GM12865 (cell line): ENCODE measurements at regions not wholly inside any gene's neighbourhood (a gene's known extent, or its start where the extent isn't known, plus 50 kb on each side); places are given as distances from the start of the nearest gene placed in this dataset.

ENCODE experiments used
- DNase-seq: peaks from one replicate; pipeline ENCODE4 v3.0.0; 2010; ENCODE audit warnings: low read depth
- H3K4me3 ChIP-seq: 2 replicates; pipeline ENCODE4 v1.5.1; 2011; ENCODE audit warnings: mild to moderate bottlenecking, low read depth, low read length, control low read depth
- TF ChIP-seq, protein P1 (sequence below): IDR thresholded peaks from 2 replicates; pipeline ENCODE4 v1.5.1; 2011; ENCODE audit warnings: low read length, control low read depth, low read depth, inconsistent platforms; ENCODE audit not compliant: insufficient read depth; ENCODE audit errors: missing control alignments

DNA sequence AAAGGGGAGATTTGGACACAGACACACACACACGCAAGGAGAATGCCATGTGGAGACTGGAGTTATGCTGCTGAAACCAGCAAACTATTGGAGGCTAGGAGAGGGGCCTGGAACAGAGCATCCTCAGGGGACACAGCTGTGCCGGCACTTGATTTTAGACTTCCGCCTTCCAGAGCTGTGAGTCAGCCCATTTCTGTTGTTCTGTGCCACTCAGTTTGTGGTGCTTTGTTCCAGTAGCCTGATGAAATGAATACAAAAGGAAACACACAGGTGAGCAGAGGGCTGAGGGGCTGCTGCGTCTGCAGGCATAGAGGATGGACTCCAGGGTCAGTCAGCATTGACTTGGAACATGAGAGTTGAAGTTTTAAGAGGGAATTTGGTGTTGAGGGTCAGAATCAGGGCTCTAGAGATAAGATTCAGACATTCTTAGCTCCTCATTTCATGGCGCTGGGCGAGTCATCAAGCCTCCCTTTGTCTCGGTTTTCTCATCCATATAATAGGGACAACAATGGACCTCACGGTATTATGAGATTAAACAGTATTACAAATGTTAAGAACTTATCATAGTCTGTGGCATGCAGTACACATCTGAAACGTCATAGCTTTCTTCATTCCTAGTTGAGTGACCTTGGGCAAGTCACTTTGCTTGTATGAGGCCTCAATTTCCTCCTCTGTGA lies 191.0 kb downstream of the MIAT start:
- no peak for DNase-seq
- TF ChIP-seq, protein P1, sequence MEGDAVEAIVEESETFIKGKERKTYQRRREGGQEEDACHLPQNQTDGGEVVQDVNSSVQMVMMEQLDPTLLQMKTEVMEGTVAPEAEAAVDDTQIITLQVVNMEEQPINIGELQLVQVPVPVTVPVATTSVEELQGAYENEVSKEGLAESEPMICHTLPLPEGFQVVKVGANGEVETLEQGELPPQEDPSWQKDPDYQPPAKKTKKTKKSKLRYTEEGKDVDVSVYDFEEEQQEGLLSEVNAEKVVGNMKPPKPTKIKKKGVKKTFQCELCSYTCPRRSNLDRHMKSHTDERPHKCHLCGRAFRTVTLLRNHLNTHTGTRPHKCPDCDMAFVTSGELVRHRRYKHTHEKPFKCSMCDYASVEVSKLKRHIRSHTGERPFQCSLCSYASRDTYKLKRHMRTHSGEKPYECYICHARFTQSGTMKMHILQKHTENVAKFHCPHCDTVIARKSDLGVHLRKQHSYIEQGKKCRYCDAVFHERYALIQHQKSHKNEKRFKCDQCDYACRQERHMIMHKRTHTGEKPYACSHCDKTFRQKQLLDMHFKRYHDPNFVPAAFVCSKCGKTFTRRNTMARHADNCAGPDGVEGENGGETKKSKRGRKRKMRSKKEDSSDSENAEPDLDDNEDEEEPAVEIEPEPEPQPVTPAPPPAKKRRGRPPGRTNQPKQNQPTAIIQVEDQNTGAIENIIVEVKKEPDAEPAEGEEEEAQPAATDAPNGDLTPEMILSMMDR, result no peak
- no peak overlapping the region for H3K4me3 ChIP-seq

DNA sequence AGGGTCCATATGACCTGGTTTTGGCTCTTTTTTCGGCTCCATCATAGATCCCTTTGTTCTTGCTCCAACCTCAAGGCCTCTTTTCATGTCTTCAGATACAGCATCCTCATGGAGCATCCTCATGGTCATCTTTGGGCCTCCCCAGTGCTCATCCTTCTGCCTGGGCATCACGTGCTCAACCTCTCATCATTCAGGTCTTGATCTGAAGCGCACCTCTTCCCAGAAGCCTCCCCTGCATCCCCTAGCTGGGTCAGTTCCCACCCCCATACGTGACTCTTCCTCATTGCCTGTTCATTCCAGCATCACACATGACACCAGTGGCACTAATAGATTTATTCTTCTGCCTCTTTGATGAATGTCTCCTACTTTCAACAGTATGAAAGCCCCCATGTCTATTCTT lies 192.2 kb downstream of the MIAT start:
- TF ChIP-seq, protein P1, result no peak
- no peak for DNase-seq
- H3K4me3 ChIP-seq, result no peak overlapping the region

DNA sequence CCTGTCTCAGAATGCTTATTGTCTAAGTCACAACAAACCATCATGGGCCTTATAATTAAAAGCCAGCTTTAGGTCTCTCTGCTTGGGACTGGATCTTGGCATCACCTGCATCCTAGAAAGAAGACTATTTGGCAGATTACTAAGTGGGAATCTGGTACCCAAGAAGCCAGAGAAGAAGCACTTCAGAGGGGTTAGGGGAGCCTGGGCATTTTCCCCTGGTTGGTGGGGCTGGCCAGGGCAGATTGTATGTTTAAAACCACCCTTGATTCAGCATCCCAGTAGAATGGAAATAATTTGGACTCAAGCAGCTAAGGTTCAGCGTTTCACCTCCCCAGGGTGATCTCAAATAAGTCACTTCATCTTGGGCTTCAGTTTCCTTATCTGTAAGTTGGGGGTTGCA lies 193.7 kb downstream of the MIAT start:
- TF ChIP-seq, protein P1, result no peak
- H3K4me3 ChIP-seq, result no peak overlapping the region
- no peak for DNase-seq

DNA sequence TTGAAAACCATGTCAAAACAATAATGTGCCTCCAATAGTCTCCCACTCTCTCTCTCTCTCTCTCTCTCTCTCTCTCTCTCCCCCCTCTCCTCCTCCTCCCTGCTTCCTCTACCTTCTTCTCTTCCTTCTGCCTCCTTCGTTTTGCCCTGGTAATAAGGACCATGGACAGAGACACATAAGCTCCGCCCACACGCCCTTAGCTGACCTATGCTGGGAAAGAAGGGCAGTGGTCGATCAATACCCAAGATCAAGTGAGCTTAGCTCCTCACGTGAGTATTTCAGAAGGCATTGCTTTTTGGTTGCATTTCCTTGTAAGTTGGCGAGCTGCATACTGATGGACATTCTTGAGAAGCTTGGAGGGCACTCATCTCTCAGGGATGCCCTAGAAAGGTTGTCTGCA lies 194.8 kb downstream of the MIAT start:
- H3K4me3 ChIP-seq, result no peak overlapping the region
- TF ChIP-seq, protein P1, result no peak
- DNase-seq, result no peak

DNA sequence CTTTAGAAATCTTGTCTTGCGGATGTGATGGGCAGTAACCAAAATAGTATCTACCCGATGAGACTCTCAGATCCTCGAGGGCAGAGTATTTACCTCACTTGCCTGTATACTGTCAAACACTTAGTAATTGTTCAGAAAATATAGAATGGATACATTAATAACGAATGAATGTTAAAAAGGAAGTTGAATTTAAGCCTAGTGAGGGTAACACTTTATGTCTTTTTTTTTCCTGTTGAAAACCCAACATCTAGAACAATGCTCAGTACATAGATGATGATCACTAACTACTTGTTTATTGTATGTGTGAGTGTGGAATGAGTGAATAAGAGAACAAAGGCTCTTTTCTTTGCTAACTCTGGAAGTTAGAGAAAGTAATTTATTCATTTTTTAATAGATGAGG lies 195.7 kb downstream of the MIAT start:
- H3K4me3 ChIP-seq, result no peak overlapping the region
- no peak for DNase-seq
- TF ChIP-seq, protein P1, result no peak

DNA sequence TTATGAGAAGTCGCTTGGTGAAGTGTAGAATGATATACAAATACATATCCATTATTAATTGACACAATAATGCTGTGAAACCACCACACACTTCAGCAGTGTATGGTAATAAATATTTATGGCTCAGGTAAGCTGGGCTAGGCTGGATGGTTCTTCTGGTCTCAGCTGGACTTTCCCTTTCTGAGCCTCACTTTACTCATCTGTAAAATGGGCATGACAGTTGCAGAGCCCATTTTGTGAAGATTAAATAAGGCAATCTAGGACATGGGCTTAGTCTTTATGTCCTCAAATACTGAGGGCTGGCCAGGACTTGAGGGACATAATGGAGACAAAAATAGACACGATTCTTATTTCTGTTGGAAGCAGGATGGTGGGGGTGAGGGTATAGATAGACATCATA lies 196.1 kb downstream of the MIAT start:
- no peak overlapping the region for H3K4me3 ChIP-seq
- TF ChIP-seq, protein P1, result no peak

DNA sequence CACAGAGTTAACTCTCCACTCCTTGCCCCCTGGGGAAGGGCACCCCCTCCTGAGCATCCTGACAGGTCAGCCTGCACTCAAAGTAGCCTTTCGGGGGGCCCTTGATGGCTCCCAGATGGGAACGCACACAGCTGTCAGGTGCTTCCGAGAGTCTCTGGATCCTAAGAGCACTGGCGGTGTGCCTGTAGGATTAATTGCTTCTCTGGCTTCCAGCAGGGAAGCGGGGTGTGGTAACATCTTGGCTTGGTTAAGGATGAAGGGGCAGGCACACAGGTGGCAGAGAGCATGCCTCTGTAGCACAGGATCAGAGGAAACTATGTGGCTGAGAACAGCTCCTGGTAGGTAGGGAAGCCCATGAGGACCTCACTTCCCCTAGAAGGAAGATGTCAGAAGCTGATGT lies 199.8 kb downstream of the MIAT start:
- H3K4me3 ChIP-seq, result no peak overlapping the region
- DNase-seq, result no peak
- TF ChIP-seq, protein P1, result no peak

More for the DNA sequence above, 196.1 kb downstream of the MIAT start:
- DNase-seq, result no peak
